ENCODE measurements at regions not wholly inside any gene's neighbourhood (a gene's known extent, or its start where the extent isn't known, plus 50 kb on each side); places are given as distances from the start of the nearest gene placed in this dataset.

- no peak overlapping the region for H2BK20ac ChIP-seq (ENCODE audit: low read length)
- H3K23me2 ChIP-seq (ENCODE audit: low read depth, low read length): no peaks in the 10 kb centered on the region
- H3K79me1 ChIP-seq (ENCODE audit: low read depth, low read length): no peaks in the 10 kb centered on the region
- no peak overlapping the region for H2AFZ ChIP-seq (ENCODE audit: low read length)
- no peak overlapping the region for H2BK15ac ChIP-seq (ENCODE audit: low read length)
- H4K91ac ChIP-seq (replicated peaks; ENCODE audit: insufficient read length, low read length): no peak overlapping the region
- no peaks in the 10 kb centered on the region for H4K20me1 ChIP-seq (replicated peaks in 1 of 2; ENCODE audit: control insufficient read depth in 1 of 2, insufficient read depth in 2 of 2, low read length in 2 of 2)
- no peak overlapping the region for H3K4me2 ChIP-seq (ENCODE audit: insufficient read depth in 1 of 2, low read depth in 2 of 2, low read length in 2 of 2)
- H2BK12ac ChIP-seq (ENCODE audit: low read depth, low read length): no peak overlapping the region
- H3K9ac ChIP-seq (replicated peaks in 1 of 4; ENCODE audit: extremely low read depth in 1 of 4, low read depth in 3 of 4, low read length in 3 of 4): no peak overlapping the region
- H2BK120ac ChIP-seq (replicated peaks; ENCODE audit: low read depth, low read length): no peak overlapping the region
- H3K56ac ChIP-seq (replicated peaks; ENCODE audit: insufficient read length, low read depth, low read length): no peak overlapping the region
- no peak overlapping the region for H2BK5ac ChIP-seq (ENCODE audit: low read depth, low read length)
- TF ChIP-seq TCF12 (IDR thresholded peaks at IDR 0.05; ENCODE audit: low read depth, low read length) (no peak), SP2 (IDR thresholded peaks at IDR 0.05; ENCODE audit: low read length) (no peak), JUND (IDR thresholded peaks at IDR 0.05; ENCODE audit: low read length) (no peak), EZH2 (IDR thresholded peaks at IDR 0.05; ENCODE audit: low read depth, low read length, severe bottlenecking) (no peak), CTCF (IDR thresholded peaks at IDR 0.05; ENCODE audit: control extremely low read depth in 1 of 3, insufficient read depth in 1 of 3, low read depth in 1 of 3, low read length in 3 of 3) (no peak), KDM1A (IDR thresholded peaks at IDR 0.05; ENCODE audit: borderline replicate concordance, low read length) (no peak), RXRA (IDR thresholded peaks at IDR 0.05; ENCODE audit: insufficient read depth, low read depth, low read length) (no peak), MAFK (IDR thresholded peaks at IDR 0.05; ENCODE audit: low read depth, low read length) (no peak), PHF8 (conservative IDR thresholded peaks at IDR 0.05; ENCODE audit: low read depth, low read length) (no peak), CEBPB (IDR thresholded peaks at IDR 0.05; ENCODE audit: low read depth, low read length) (no peak), CBX8 (IDR thresholded peaks at IDR 0.05; ENCODE audit: borderline replicate concordance, low read depth, low read length) (no peak)
- TF ChIP-seq, protein P1, sequence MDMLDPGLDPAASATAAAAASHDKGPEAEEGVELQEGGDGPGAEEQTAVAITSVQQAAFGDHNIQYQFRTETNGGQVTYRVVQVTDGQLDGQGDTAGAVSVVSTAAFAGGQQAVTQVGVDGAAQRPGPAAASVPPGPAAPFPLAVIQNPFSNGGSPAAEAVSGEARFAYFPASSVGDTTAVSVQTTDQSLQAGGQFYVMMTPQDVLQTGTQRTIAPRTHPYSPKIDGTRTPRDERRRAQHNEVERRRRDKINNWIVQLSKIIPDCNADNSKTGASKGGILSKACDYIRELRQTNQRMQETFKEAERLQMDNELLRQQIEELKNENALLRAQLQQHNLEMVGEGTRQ (IDR thresholded peaks at IDR 0.05; ENCODE audit: low read length): no peak
- no peaks in the 10 kb centered on the region for H3K27me3 ChIP-seq (replicated peaks in 1 of 4; ENCODE audit: control insufficient read depth in 3 of 4, extremely low read depth in 1 of 4, insufficient read depth in 3 of 4, low read length in 3 of 4)
- no peaks in the 10 kb centered on the region for H3K9me3 ChIP-seq (ENCODE audit: insufficient read depth in 2 of 2, low read depth in 1 of 2, low read length in 1 of 2)
- no peak overlapping the region for H3K4me3 ChIP-seq (ENCODE audit: extremely low read depth in 1 of 4, insufficient read depth in 2 of 4, low read depth in 3 of 4, low read length in 4 of 4)
- CTCF ChIA-PET (ENCODE audit: partially characterized antibody): no interaction called here
- H3K36me3 ChIP-seq (ENCODE audit: control insufficient read depth in 2 of 4, insufficient read depth in 4 of 4, low read length in 3 of 4): no peaks in the 10 kb centered on the region
- no peak overlapping the region for H3K27ac ChIP-seq (ENCODE audit: low read depth, low read length)
- FAIRE-seq (no peak), DNase-seq (ENCODE audit: low read depth in 1 of 2, low spot score in 2 of 2) (no peak)
- no peak overlapping the region for H3K18ac ChIP-seq (ENCODE audit: extremely low read depth, low read length)
- no peaks in the 10 kb centered on the region for H3K4me1 ChIP-seq (replicated peaks in 1 of 4; ENCODE audit: control insufficient read depth in 3 of 4, insufficient read depth in 4 of 4, low read length in 3 of 4)
- H3K14ac ChIP-seq (ENCODE audit: insufficient read length): no peak overlapping the region
- H2AK5ac ChIP-seq (ENCODE audit: low read depth, low read length): no peak overlapping the region
- no peak overlapping the region for H4K8ac ChIP-seq (ENCODE audit: extremely low read depth, insufficient read depth, low read length)
- POLR2A ChIA-PET (ENCODE audit: partially characterized antibody): no interaction called here
- H3K4ac ChIP-seq (replicated peaks; ENCODE audit: insufficient read length, low read depth, low read length): no peak overlapping the region
- no peaks in the 10 kb centered on the region for H3K79me2 ChIP-seq (ENCODE audit: control insufficient read depth in 1 of 2, insufficient read depth in 2 of 2, low read length in 2 of 2)
- no peak overlapping the region for H4K5ac ChIP-seq (ENCODE audit: insufficient read length, low read depth, low read length)
- 91% methylated on average over 2 of the region's 2 CpGs; no CpG with 5 or more reads in 1 of the 2 experiments for WGBS, 2 experiments (ENCODE audit: extremely low coverage in 1 of 2, insufficient coverage in 1 of 2, insufficient read length in 1 of 2, insufficient replicate concordance in 2 of 2, low coverage in 1 of 2, low lambda C conversion rate in 2 of 2, missing lambda C conversion rate in 1 of 2)
- H3K23ac ChIP-seq (ENCODE audit: insufficient read length): no peak overlapping the region
These were observed 467.5 kb upstream of the ADGRB3 start for GRCh38 chr6:68167604-68168003.

All from H1 (cell line).